ENCODE measurements at regions not wholly inside any gene's neighbourhood (a gene's known extent, or its start where the extent isn't known, plus 50 kb on each side); places are given as distances from the start of the nearest gene placed in this dataset.

DNA sequence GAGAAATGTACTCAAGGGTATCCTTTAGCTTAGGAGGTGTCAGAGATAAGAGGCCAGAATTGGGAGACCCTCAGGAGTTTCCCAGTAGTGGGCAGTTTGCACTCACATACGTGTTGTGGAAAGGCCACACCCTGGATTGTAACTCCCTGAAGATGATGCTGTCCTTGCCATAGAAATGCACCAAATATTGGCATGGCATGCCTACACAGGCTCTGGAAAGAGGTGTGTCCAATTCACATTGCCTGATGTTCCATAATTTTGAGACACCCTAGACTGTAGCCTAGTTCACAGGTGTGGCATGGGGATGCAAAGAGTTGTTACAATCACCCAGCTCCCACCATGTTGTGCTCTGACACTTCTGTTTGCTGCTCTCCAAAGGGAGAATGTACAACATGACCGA is 271.9 kb downstream of the CCDC85A start:
- H3K4ac ChIP-seq (replicated peaks; ENCODE audit: insufficient read length, low read depth, low read length): no peak overlapping the region
- H4K91ac ChIP-seq (replicated peaks; ENCODE audit: insufficient read length, low read length): no peak overlapping the region
- H3K4me1 ChIP-seq (replicated peaks in 1 of 4; ENCODE audit: control insufficient read depth in 3 of 4, insufficient read depth in 4 of 4, low read length in 3 of 4): no peaks in the 10 kb centered on the region
- H3K27me3 ChIP-seq (replicated peaks in 1 of 4; ENCODE audit: control insufficient read depth in 3 of 4, extremely low read depth in 1 of 4, insufficient read depth in 3 of 4, low read length in 3 of 4): no peaks in the 10 kb centered on the region
- no peak overlapping the region for H3K9ac ChIP-seq (replicated peaks in 1 of 4; ENCODE audit: extremely low read depth in 1 of 4, low read depth in 3 of 4, low read length in 3 of 4)
- no peaks in the 10 kb centered on the region for H4K20me1 ChIP-seq (replicated peaks in 1 of 2; ENCODE audit: control insufficient read depth in 1 of 2, insufficient read depth in 2 of 2, low read length in 2 of 2)
- H3K27ac ChIP-seq (ENCODE audit: low read depth, low read length): no peak overlapping the region
- H2AK5ac ChIP-seq (ENCODE audit: low read depth, low read length): no peak overlapping the region
- H4K5ac ChIP-seq (ENCODE audit: insufficient read length, low read depth, low read length): no peak overlapping the region
- H3K56ac ChIP-seq (replicated peaks; ENCODE audit: insufficient read length, low read depth, low read length): no peak overlapping the region
- ChIA-PET POLR2A (ENCODE audit: partially characterized antibody) (no interaction called here), CTCF (ENCODE audit: partially characterized antibody) (interaction anchor here (0.6 to 1.2 kb wide), 2 partner anchors 20 to 346 kb away, joined by 3 read pairs; no protein-coding TSS in a partner anchor)
- H3K9me3 ChIP-seq (ENCODE audit: insufficient read depth in 2 of 2, low read depth in 1 of 2, low read length in 1 of 2): peaks cover 0 to 4% of the 10 kb centered on the region in 2 experiments; a peak in 2 of 4 replicates
- H3K4me2 ChIP-seq (ENCODE audit: insufficient read depth in 1 of 2, low read depth in 2 of 2, low read length in 2 of 2): no peak overlapping the region
- WGBS, 2 experiments (ENCODE audit: extremely low coverage in 1 of 2, insufficient coverage in 1 of 2, insufficient read length in 1 of 2, insufficient replicate concordance in 2 of 2, low coverage in 1 of 2, low lambda C conversion rate in 2 of 2, missing lambda C conversion rate in 1 of 2): 97% methylated on average over 2 of the region's 2 CpGs; no CpG with 5 or more reads in 1 of the 2 experiments
- H2BK5ac ChIP-seq (ENCODE audit: low read depth, low read length): no peak overlapping the region
- H4K8ac ChIP-seq (ENCODE audit: extremely low read depth, insufficient read depth, low read length): no peak overlapping the region
- no peaks in the 10 kb centered on the region for H3K23me2 ChIP-seq (ENCODE audit: low read depth, low read length)
- TF ChIP-seq RXRA (IDR thresholded peaks at IDR 0.05; ENCODE audit: insufficient read depth, low read depth, low read length) (no peak), FOSL1 (IDR thresholded peaks at IDR 0.05; ENCODE audit: insufficient read depth, low read depth, low read length) (no peak)
- H2AFZ ChIP-seq (ENCODE audit: low read length): no peak overlapping the region
- H3K18ac ChIP-seq (ENCODE audit: extremely low read depth, low read length): no peak overlapping the region
- H3K79me2 ChIP-seq (ENCODE audit: control insufficient read depth in 1 of 2, insufficient read depth in 2 of 2, low read length in 2 of 2): no peaks in the 10 kb centered on the region
- no peak overlapping the region for H2BK120ac ChIP-seq (replicated peaks; ENCODE audit: low read depth, low read length)
- no peak overlapping the region for H2BK12ac ChIP-seq (ENCODE audit: low read depth, low read length)
- no peak overlapping the region for H2BK15ac ChIP-seq (ENCODE audit: low read length)
- no peak overlapping the region for H2BK20ac ChIP-seq (ENCODE audit: low read length)
- H3K23ac ChIP-seq (ENCODE audit: insufficient read length): no peak overlapping the region
- H3K14ac ChIP-seq (ENCODE audit: insufficient read length): no peak overlapping the region
- DNase-seq (ENCODE audit: low read depth in 1 of 2, low spot score in 2 of 2): no peak
- H3K4me3 ChIP-seq (ENCODE audit: extremely low read depth in 1 of 4, insufficient read depth in 2 of 4, low read depth in 3 of 4, low read length in 4 of 4): no peak overlapping the region
- H3K36me3 ChIP-seq (ENCODE audit: control insufficient read depth in 2 of 4, insufficient read depth in 4 of 4, low read length in 3 of 4): no peaks in the 10 kb centered on the region
- H3K79me1 ChIP-seq (ENCODE audit: low read depth, low read length): no peaks in the 10 kb centered on the region
- no peak for FAIRE-seq

Measured in H1 (cell line).